ENCODE measurements at regions not wholly inside any gene's neighbourhood (a gene's known extent, or its start where the extent isn't known, plus 50 kb on each side); places are given as distances from the start of the nearest gene placed in this dataset.

DNA sequence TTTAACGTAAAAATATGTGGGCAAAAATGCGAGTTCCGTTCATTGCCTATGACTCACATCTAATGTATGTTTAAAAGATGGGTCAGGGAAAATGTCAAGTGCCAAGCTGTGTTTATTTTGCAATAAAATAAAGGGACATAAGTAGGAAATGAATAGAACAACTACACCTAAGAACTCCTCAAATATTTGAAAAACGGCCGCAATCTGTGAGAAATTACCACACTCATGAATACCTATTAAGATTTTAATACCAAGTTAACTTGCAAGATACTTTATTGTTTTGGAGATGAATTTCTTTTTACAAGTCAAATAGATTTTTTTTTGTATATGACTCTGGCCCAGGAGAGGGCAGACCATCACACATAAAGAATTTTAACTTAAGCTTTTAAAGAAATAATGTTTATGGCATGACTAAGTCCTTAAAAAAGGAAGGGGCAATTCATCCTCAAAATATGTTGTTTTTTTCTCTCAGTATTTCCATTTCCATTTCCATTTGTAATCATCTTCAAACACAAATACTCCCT, 152.7 kb downstream of the SUCNR1 start:
- no peak overlapping the region for H3K4me2 ChIP-seq (replicated peaks; ENCODE audit: low read depth, low read length, poor library complexity, severe bottlenecking)
- CTCF ChIA-PET, result interaction anchor here (0.6 to 1.9 kb wide), 4 partner anchors 418 to 548 kb away, joined by 3 to 8 read pairs (median 5); no protein-coding TSS in a partner anchor
- no peak for ATAC-seq (ENCODE audit: low read depth)

DNA sequence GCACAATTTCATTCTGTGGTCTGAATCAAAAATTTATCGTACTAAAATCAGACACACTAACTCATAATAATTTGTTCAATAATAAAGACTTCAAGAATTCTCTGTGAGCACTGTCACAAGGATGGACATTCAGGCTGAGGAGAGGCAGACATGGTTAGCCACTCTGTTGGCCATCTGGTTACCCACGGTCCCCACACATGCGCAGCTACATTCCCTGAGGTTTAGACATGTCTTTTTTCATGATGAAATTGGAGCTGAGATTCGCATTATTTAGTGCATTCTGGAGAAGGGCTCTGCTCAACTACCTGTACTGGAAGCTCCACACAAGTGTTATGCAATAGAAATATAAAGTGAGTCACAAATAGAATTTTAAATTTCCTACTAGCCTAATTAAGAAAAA, 156.9 kb downstream of the SUCNR1 start:
- Histone ChIP-seq H2AFZ (ENCODE audit: insufficient read depth, low read depth, low read length, poor library complexity, severe bottlenecking) (no peak overlapping the region), H3K4me3 (ENCODE audit: control extremely low read depth in 1 of 5, extremely low read depth in 1 of 5, insufficient read depth in 1 of 5, low read depth in 2 of 5, low read length in 4 of 5) (no peak overlapping the region), H3K27ac (ENCODE audit: low read length in 2 of 2) (no peak overlapping the region), H4K20me1 (ENCODE audit: control insufficient read depth, insufficient read depth, low read length, poor library complexity, severe bottlenecking) (no peaks in the 10 kb centered on the region), H3K9ac (ENCODE audit: low read length) (no peak overlapping the region), H3K79me2 (ENCODE audit: control insufficient read depth, insufficient read depth, low read length) (no peaks in the 10 kb centered on the region), H3K9me3 (ENCODE audit: control extremely low read depth in 1 of 3, control insufficient read depth in 2 of 3, insufficient read depth in 1 of 3, low read length in 2 of 3) (peaks cover 0 to 3% (median 2%) of the 10 kb centered on the region in 3 donors), H3K4me2 (replicated peaks; ENCODE audit: low read depth, low read length, poor library complexity, severe bottlenecking) (no peak overlapping the region), H3K4me1 (ENCODE audit: control insufficient read depth in 2 of 2, insufficient read depth in 2 of 2, low read length in 2 of 2) (no peaks in the 10 kb centered on the region), H3K27me3 (replicated peaks in 1 of 4; ENCODE audit: control extremely low read depth in 1 of 4, control insufficient read depth in 3 of 4, insufficient read depth in 4 of 4, low read length in 3 of 4) (no peaks in the 10 kb centered on the region), H3K36me3 (replicated peaks in 1 of 2; ENCODE audit: control extremely low read depth in 1 of 2, control insufficient read depth in 1 of 2, extremely low read depth in 1 of 2, insufficient read depth in 2 of 2, low read length in 1 of 2) (no peaks in the 10 kb centered on the region)
- DNase-seq, result no peak
- Mint-ChIP-seq H3K27me3 (no peaks in the 10 kb centered on the region), H3K27ac (no peak overlapping the region), H3K4me3 (no peak overlapping the region), H3K4me1 (no peaks in the 10 kb centered on the region), H3K9me3 (ENCODE audit: insufficient read depth) (peaks cover 8% of the 10 kb centered on the region)
- no peak for ATAC-seq (ENCODE audit: low read depth)
- no peak for TF ChIP-seq EZH2 (IDR thresholded peaks at IDR 0.05; ENCODE audit: borderline replicate concordance, insufficient read depth, low read depth, low read length, poor library complexity, severe bottlenecking)
- TF ChIP-seq, protein P1, sequence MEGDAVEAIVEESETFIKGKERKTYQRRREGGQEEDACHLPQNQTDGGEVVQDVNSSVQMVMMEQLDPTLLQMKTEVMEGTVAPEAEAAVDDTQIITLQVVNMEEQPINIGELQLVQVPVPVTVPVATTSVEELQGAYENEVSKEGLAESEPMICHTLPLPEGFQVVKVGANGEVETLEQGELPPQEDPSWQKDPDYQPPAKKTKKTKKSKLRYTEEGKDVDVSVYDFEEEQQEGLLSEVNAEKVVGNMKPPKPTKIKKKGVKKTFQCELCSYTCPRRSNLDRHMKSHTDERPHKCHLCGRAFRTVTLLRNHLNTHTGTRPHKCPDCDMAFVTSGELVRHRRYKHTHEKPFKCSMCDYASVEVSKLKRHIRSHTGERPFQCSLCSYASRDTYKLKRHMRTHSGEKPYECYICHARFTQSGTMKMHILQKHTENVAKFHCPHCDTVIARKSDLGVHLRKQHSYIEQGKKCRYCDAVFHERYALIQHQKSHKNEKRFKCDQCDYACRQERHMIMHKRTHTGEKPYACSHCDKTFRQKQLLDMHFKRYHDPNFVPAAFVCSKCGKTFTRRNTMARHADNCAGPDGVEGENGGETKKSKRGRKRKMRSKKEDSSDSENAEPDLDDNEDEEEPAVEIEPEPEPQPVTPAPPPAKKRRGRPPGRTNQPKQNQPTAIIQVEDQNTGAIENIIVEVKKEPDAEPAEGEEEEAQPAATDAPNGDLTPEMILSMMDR (IDR thresholded peaks at IDR 0.05), result no peak
- intact Hi-C loops (cut with micrococcal nuclease), result no loop called here
- CTCF ChIA-PET, result no interaction called here
- no CpG with 5 or more reads among the region's 4 CpGs for WGBS (ENCODE audit: insufficient coverage)
- POLR2A ChIA-PET, result no interaction called here

More for the DNA sequence above, 152.7 kb downstream of the SUCNR1 start:
- Histone ChIP-seq H2AFZ (ENCODE audit: insufficient read depth, low read depth, low read length, poor library complexity, severe bottlenecking) (no peak overlapping the region), H3K27me3 (replicated peaks in 1 of 4; ENCODE audit: control extremely low read depth in 1 of 4, control insufficient read depth in 3 of 4, insufficient read depth in 4 of 4, low read length in 3 of 4) (peaks cover 0 to under 1% (median 0%) of the 10 kb centered on the region in 4 experiments), H3K9me3 (ENCODE audit: control extremely low read depth in 1 of 3, control insufficient read depth in 2 of 3, insufficient read depth in 1 of 3, low read length in 2 of 3) (no peaks in the 10 kb centered on the region), H3K79me2 (ENCODE audit: control insufficient read depth, insufficient read depth, low read length) (no peaks in the 10 kb centered on the region), H3K9ac (ENCODE audit: low read length) (no peak overlapping the region), H3K27ac (ENCODE audit: low read length in 2 of 2) (no peak overlapping the region), H3K4me1 (ENCODE audit: control insufficient read depth in 2 of 2, insufficient read depth in 2 of 2, low read length in 2 of 2) (no peaks in the 10 kb centered on the region), H3K36me3 (replicated peaks in 1 of 2; ENCODE audit: control extremely low read depth in 1 of 2, control insufficient read depth in 1 of 2, extremely low read depth in 1 of 2, insufficient read depth in 2 of 2, low read length in 1 of 2) (no peaks in the 10 kb centered on the region), H3K4me3 (ENCODE audit: control extremely low read depth in 1 of 5, extremely low read depth in 1 of 5, insufficient read depth in 1 of 5, low read depth in 2 of 5, low read length in 4 of 5) (no peak overlapping the region), H4K20me1 (ENCODE audit: control insufficient read depth, insufficient read depth, low read length, poor library complexity, severe bottlenecking) (no peaks in the 10 kb centered on the region)
- no peak overlapping the region for H3K27ac Mint-ChIP-seq
- H3K9me3 Mint-ChIP-seq (ENCODE audit: insufficient read depth), result no peaks in the 10 kb centered on the region
- DNase-seq, result peak; percentile 5
- no peaks in the 10 kb centered on the region for H3K4me1 Mint-ChIP-seq
- intact Hi-C loops (cut with micrococcal nuclease), result loop anchor here (5.0 kb wide), 1 partner anchor 416 kb away; no protein-coding TSS in a partner anchor
- TF ChIP-seq EZH2 (IDR thresholded peaks at IDR 0.05; ENCODE audit: borderline replicate concordance, insufficient read depth, low read depth, low read length, poor library complexity, severe bottlenecking), result no peak
- TF ChIP-seq, protein P1 (IDR thresholded peaks at IDR 0.05), result no peak
- H3K4me3 Mint-ChIP-seq, result no peak overlapping the region
- WGBS (ENCODE audit: insufficient coverage), result no CpG with 5 or more reads among the region's 5 CpGs
- POLR2A ChIA-PET, result no interaction called here
- H3K27me3 Mint-ChIP-seq, result peaks cover 3% of the 10 kb centered on the region

All from B cell (primary cell).